ENCODE measurements at regions not wholly inside any gene's neighbourhood (a gene's known extent, or its start where the extent isn't known, plus 50 kb on each side); places are given as distances from the start of the nearest gene placed in this dataset.
A peak's percentile ranks its signal among the peaks of the same experiment; 100 is the strongest.
"Not testable (repeated sequence)": the region's sequence is repeated elsewhere in the genome, so short reads cannot be mapped to it uniquely, and the experiment has no call there.

DNA sequence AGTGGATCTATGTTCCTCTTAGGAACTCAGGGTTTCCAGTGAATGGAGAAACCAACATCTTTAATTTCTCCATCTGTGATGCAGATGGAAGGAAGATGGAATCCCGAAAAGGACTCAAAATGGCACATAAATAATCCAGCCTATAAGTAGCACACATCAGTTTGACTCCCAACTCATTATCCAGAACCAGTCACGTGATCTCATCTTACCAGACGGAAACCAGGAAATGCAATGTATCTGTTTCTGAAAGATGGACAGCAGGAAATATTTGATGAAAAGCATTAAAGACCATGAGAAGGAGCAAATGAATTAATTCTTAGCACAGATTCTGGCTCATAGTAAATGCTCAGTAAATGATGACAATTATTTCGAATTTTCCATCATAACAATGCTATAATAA is 443.1 kb upstream of the FMR1 start:
- DNase-seq, result no peak

DNA sequence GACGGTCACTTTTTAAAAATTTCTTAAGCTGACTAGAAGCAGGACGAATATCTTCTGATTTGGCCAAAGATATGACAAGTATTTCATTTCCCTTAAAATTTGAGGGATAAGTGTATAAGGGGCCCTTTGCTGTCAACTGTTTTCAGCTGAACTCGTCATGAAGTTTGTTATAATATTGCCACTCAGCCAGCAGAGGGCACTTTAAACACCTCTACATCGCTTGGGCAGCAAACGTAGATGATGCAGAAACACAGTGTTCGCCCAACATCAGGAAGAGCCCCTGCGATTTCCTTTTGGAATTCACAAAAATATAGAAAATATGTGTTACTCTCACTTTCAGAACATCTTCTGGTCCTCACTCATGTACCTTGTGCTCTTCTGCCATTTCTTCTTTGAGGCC is 435.7 kb upstream of the FMR1 start:
- DNase-seq, result peak; percentile 59

- no peak for DNase-seq
These were observed 432.8 kb upstream of the FMR1 start for GRCh38 chrX:147478899-147479298.

DNA sequence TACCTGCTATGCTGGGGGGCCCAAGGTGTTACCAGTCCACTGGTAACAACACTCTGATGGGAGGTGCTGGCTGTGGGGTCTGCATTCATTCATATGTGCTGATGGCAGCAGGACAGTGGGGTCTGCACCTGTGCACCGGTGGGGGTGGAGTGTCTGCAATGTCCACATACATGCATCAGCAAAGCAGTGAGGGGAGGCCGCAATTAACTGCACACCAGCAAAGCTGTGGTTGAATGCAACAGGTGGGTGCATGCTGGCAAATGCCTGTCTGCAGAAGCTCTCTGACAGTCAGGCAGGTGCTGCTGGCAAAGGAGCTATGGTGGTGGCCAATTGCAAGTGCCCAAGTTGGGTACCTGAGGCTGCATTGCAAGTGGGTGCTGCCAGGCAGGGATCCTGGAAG is 426.5 kb upstream of the FMR1 start:
- no peak for DNase-seq

DNA sequence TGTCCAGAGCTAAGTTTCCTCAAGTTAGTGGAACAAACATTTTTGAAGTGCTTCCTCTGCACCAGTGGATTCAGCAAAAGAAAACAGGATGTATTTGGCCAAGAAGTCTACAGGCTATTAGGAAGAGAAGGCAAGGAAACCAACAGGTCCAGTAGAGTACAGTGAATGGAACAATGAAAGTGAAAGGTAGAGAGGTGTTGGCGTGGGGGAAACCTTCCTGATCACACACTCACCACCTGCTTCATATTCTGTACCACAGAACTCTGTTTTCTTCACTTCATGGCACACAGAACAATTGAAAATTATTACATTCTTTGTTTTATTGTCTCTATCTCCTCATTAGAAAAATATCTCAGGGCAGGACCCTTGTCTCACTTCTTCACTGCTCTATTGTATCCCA is 417.4 kb upstream of the FMR1 start:
- no peak for DNase-seq

DNA sequence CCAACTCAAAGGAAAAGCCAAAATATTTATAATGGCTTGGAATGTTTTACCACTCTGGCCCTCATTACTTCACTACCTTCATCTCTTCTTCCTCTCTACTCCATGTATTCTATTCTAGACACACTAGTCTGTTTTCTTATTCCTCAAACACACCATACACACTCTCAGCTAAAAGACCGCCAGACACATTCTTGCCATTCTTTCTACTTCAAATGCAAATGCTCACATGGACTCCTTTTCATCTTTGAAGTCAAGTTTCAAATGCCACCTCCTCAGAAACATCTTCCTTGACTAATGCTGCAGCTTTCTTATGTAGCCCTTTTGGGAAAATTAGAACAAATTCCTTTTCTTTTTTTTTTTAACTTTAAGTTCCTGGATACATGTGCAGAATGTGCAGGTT is 412.9 kb upstream of the FMR1 start:
- DNase-seq, result no peak

- no peak for DNase-seq
These were observed 388.7 kb upstream of the FMR1 start for GRCh38 chrX:147522981-147523380.

DNA sequence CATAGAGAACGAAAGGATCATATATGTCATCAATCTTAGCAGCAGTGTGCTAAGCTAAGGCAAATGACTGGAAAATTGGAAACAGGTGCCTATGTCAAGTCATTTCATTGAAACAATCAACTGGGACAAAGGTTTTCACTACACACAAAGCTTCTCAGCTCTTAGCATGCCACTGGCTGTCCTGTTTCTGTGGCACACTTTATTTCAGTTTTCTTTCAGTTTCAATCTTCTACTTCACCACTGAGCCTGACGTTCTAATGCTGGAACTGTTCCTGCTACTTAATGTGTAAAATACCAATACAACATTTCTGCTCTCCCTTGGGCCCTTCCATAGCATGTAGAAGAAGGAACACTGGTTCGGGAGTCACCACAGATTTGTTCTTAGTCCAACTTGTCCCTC is 378.3 kb upstream of the FMR1 start:
- no peak for DNase-seq

GRCh38 chrX:147537172-147537571 is 374.5 kb upstream of the FMR1 start:
- no peak for DNase-seq

- DNase-seq, result not testable (repeated sequence)
These were observed 363.7 kb upstream of the FMR1 start for GRCh38 chrX:147548023-147548422.

GRCh38 chrX:147550217-147550616 is 361.5 kb upstream of the FMR1 start:
- DNase-seq, result peak; percentile 29

DNA sequence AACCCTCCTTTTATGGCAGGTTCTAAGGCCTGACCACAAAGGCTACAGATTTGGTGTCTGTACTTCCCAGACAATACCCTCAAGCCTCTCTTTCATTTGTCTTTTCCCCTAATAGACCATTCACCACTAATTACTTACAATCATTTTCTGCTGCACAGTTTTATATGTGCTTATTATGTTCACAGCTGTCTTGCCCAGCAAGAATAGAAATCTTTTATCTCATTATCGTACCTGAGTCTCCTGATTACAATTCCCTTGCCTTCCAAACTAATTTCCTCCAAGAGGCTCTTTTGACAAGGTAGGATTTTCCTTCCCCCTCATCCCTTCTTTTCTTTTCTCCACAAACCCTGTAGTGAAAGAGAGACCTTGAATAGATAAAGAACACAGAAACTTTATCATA is 352.5 kb upstream of the FMR1 start:
- DNase-seq, result no peak

DNA sequence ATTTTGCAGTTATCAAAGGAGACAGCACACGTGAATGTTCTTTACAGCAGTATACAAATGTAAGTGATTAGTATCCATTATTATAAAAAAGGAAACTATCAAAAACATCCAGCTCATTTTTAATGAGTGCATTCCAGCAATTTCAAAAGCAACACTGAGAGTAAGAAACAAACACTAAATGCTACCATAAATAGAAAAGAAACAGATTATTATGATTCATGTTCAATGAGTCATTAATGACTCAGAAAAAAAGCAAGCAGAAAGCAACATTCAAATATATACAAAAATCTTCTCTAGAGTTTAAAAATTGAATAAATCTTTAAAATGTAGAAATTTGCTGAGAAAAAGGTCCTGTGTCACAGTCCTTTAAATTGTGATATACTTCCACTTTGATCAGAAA is 346.5 kb upstream of the FMR1 start:
- DNase-seq, result no peak

DNA sequence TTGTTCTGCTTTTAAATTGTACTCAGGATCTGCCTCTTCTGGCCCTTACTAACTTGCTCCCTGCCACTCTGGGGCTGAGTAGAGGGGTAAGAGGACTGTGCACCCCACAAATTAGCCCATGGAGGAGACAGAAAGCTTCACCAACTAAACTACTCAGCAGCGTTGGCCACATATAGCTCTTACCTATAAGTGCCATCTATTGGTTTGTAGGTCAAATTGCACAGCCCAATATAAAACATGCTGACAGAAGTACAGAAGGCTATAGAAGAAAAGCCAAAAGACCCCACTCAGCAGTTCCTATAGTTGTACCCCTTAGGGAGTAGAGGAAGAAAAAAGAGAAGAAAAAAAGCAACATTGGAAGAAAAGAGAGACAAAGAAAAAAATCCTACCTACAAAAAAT is 341.2 kb upstream of the FMR1 start:
- DNase-seq, result peak; percentile 4

DNA sequence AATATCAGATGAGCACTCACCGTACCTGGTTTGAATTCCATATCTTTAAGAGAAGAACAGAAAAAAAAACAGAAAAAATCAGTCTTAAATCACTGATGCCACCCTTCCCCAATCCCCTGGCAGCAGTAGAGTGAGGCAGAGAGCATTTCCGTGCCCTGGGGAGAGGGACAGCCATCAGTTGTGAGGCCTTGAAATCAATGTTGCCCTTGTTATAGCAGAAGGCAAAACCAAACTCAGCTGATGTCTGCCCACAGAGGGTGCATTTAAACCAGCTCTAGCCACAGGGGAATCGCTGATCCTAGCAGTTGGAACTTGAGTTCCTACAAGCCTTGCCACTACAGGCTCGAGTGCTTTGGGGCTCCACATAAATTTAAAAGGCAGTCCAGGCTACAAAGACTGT is 338.5 kb upstream of the FMR1 start:
- no peak for DNase-seq

DNA sequence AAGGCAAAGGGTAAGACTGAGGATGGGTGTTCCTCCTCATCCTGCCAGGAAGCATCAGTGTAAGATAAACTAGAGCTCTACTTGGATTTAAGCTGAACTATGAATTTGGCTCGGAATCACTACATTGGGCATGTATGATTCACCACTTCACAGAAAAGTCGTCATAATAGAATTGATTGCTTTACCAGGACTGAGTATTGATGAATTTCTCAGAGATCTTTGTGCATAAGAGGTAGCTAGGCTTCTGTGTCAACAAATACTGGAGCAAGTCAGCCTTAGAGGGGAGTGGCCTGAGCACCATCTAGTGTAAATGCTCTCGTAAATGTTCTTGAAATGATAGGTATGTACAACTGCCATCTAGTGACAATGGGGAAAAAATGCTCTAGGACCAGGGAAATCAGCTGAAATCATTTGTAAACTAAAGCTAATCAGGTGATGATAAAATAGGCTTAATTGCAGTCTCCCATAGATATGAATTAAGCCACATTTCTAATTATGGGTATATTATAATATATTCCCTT is 309.5 kb upstream of the FMR1 start:
- peak; percentile 4 for DNase-seq

GRCh38 chrX:147626605-147627004 is 285.1 kb upstream of the FMR1 start:
- no peak for DNase-seq

GRCh38 chrX:147635186-147635585 is 276.5 kb upstream of the FMR1 start:
- no peak for DNase-seq

GRCh38 chrX:147637190-147637589 is 274.5 kb upstream of the FMR1 start:
- DNase-seq, result no peak

- peak; percentile 44 for DNase-seq
These were observed 264.6 kb upstream of the FMR1 start for GRCh38 chrX:147646949-147647723.

DNA sequence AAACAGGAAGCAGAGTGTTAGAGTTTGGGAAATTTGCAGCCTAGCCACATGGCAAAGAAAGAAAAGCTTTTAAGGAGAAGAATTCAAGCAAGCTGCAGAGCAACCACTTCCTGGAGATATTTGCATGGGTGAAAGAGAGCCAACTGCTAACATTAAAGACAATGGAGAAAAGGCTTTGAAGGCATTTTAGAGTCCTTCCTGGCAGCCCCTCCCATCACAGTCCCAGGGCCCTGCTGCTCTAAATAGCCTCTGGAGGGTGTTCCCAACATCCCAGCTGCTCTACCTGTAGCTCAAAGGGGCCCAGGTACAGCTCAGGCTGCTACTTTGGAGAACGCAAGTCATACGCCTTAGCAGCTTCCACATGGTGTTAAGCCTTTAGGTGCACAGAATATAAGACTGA is 235.9 kb upstream of the FMR1 start:
- DNase-seq, result no peak

DNA sequence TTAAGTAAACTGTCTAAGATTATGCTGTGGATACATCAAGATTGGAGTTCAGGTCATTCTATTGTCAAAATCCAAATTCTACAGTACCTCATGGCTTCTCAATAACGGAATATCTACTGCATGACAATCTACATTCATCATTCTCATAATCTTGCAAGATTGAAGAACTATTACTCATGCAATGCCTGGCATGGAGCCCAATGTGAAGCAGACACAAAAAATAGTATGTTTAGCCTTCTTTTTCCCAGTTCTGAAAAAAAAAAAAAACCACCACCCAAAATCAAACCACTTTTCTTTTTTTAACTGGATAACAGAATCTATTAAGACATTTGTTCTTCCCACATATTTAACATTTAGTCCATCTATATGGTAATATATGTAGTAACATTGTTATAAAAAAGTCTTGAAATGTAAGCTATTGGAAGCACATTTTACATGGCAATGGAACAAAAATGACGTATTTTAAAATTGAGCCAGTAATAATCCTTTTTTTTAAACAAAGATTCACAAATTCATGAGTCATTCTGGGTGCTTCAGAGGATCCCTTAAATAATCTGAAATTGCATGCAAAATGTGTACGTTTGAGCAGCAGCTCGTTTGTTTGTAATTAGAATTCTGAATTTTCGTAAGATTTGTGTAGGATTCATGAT is 232.2 kb upstream of the FMR1 start:
- peak; percentile 33 for DNase-seq

DNA sequence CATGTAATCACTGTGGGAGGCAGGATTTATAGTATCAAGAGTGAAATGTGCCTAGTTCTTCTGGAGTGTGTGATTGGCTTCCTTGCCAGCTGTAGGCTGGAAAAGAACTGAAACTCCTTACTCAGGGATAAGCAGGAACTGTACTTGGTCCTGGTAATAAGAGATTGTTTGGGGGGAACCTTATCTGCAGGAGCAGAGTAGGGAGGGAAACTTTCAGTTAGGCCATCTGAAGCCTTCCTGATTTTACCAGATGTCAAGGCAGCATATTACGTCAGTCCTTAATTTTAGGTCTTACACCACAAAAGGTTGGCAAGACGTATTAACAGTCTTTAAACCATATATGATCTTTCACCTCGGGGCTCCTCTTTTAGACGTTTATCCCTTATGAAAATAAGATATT is 231.5 kb upstream of the FMR1 start:
- peak; percentile 67 for DNase-seq

- no peak for DNase-seq
These were observed 218.2 kb upstream of the FMR1 start for GRCh38 chrX:147693511-147693910.

GRCh38 chrX:147699061-147699460 is 212.7 kb upstream of the FMR1 start:
- DNase-seq, result no peak

Measured in hematopoietic multipotent progenitor cell treated with erythropoietin and hydrocortisone succinate and interleukin-3 and kit ligand, for 6 days (in vitro differentiated cells).